GM23338 (cell line): ENCODE measurements at regions not wholly inside any gene's neighbourhood (a gene's known extent, or its start where the extent isn't known, plus 50 kb on each side); places are given as distances from the start of the nearest gene placed in this dataset.

Experiments
- POLR2AphosphoS5 ChIP-seq: IDR thresholded peaks from 2 replicates; pipeline ENCODE4 v1.6.1; 2016; ENCODE audit warnings: antibody characterized with exemption, low read depth
- TF ChIP-seq, protein P1 (sequence below), 2 experiments: fragments of 200-600 bp in 1 of 2; sonication (generic) in 1 of 2; conservative IDR thresholded peaks; 2 replicates each; pipeline versions ENCODE4 v1.5.1 to v1.6.1; 2016 to 2017; ENCODE audit warnings: antibody characterized with exemption in 2 of 2, low read depth in 2 of 2, mild to moderate bottlenecking in 2 of 2, moderate library complexity in 1 of 2

DNA sequence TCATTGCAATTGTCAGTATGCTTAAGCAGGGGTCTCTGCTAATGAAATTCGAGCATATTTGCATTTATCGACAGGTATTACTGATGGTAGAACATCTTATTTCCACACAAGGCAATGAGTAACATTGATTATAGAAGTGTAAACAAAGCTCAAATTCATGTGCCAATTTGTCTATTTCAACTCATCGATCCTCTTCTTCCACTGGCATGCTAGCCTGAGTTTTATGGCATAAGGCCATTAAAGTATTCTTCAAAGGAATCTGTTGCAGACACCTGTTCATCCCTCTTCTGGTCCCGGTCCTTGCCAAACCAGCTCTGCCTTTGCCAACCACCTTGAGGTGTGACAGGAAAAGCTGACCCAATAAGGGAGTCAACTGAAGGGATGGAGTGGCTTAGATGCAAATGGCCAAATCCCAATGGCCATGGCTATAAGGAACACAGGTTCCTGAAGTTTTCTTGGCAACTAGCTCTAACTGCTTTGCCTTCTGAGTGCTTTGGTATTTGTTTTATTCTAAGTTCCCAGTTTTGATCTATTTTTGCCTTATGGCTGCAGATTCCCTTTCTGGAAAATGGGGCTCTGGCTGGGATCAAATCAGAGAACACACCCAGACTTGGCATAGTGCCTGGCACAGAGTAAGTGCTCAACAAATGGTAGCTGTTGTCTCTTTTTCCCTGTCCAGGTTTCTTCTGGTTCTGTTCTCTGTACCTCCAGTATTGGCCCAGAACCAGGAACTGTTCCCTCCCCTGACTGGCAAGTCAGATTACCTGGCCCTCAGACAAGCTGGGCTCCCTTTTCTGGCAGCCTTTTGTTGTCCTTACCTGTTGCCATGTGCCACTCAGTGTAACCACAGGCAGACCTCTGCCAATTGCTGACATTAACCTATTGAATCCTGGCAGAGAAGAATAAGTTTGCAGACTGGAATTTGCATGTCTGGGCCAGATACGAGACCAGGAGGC lies 63.1 kb downstream of the RTL9 start:
- TF ChIP-seq, protein P1, sequence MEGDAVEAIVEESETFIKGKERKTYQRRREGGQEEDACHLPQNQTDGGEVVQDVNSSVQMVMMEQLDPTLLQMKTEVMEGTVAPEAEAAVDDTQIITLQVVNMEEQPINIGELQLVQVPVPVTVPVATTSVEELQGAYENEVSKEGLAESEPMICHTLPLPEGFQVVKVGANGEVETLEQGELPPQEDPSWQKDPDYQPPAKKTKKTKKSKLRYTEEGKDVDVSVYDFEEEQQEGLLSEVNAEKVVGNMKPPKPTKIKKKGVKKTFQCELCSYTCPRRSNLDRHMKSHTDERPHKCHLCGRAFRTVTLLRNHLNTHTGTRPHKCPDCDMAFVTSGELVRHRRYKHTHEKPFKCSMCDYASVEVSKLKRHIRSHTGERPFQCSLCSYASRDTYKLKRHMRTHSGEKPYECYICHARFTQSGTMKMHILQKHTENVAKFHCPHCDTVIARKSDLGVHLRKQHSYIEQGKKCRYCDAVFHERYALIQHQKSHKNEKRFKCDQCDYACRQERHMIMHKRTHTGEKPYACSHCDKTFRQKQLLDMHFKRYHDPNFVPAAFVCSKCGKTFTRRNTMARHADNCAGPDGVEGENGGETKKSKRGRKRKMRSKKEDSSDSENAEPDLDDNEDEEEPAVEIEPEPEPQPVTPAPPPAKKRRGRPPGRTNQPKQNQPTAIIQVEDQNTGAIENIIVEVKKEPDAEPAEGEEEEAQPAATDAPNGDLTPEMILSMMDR (conservative IDR thresholded peaks at IDR 0.05; ENCODE audit: low read depth in 2 of 2), result no peak
- TF ChIP-seq POLR2AphosphoS5, result no peak
